SU-DHL-6 (cell line): ENCODE measurements at regions not wholly inside any gene's neighbourhood (a gene's known extent, or its start where the extent isn't known, plus 50 kb on each side); places are given as distances from the start of the nearest gene placed in this dataset.

Experiments used
- H2AFZ ChIP-seq: fragments of 200-600 bp; sonication (generic); 2 replicates; pipeline ENCODE4 v1.6.1; 2014; ENCODE audit warnings: low read depth, mild to moderate bottlenecking, moderate library complexity, mixed read lengths, antibody characterized with exemption, low read length; ENCODE audit not compliant: severe bottlenecking
- H3F3A ChIP-seq: fragments of 200-600 bp; shearing (Covaris generic); 2 replicates; pipeline ENCODE4 v1.6.0; 2016; ENCODE audit warnings: antibody characterized with exemption, mild to moderate bottlenecking; ENCODE audit not compliant: insufficient read depth
- H3K27ac ChIP-seq: fragments of 200-600 bp; sonication (generic); 2 replicates; pipeline ENCODE4 v1.5.1; 2016; ENCODE audit warnings: low read depth, mild to moderate bottlenecking, low read length, moderate library complexity, mixed read lengths
- H3K27me3 ChIP-seq: fragments of 200-600 bp; sonication (generic), shearing (Covaris generic); 2 replicates; pipeline ENCODE4 v1.6.0; 2014; ENCODE audit warnings: mild to moderate bottlenecking, low read length
- H3K36me3 ChIP-seq: fragments of 200-600 bp; sonication (generic); 2 replicates; pipeline ENCODE4 v1.6.1; 2014; ENCODE audit warnings: mild to moderate bottlenecking, low read length, mixed read lengths
- H3K4me2 ChIP-seq: fragments of 300-600, 200-600 bp; shearing (Covaris generic), sonication (generic); 2 replicates; pipeline ENCODE4 v1.6.0; 2014; ENCODE audit warnings: low read length, low read depth, mild to moderate bottlenecking; ENCODE audit not compliant: poor library complexity, severe bottlenecking
- H3K4me3 ChIP-seq: fragments of 200-600 bp; sonication (generic); 2 replicates; pipeline ENCODE4 v1.5.1; 2014; ENCODE audit warnings: antibody characterized with exemption, low read length, mild to moderate bottlenecking, mixed read lengths; ENCODE audit not compliant: insufficient read depth, poor library complexity, severe bottlenecking
- H3K79me2 ChIP-seq: fragments of 200-600 bp; sonication (generic); 2 replicates; pipeline ENCODE4 v1.6.1; 2014; ENCODE audit warnings: mild to moderate bottlenecking, low read length, moderate library complexity; ENCODE audit not compliant: insufficient read depth
- H3K9ac ChIP-seq: fragments of 200-600 bp; sonication (generic); 2 replicates; pipeline ENCODE4 v1.7.0; 2014; ENCODE audit warnings: mild to moderate bottlenecking, low read length
- H3K9me2 ChIP-seq: fragments of 200-600 bp; sonication (generic); replicated peaks from 2 replicates; pipeline ENCODE4 v1.6.1; 2014; ENCODE audit warnings: low read length; ENCODE audit not compliant: insufficient read depth
- H3K9me3 ChIP-seq: fragments of 200-600 bp; sonication (generic); 2 replicates; pipeline ENCODE4 v1.6.1; 2014; ENCODE audit warnings: low read length, mixed read lengths; ENCODE audit not compliant: insufficient read depth
- H4K20me1 ChIP-seq: fragments of 200-600 bp; sonication (generic); 2 replicates; pipeline ENCODE4 v1.6.1; 2014; ENCODE audit warnings: low read depth, mild to moderate bottlenecking, antibody characterized with exemption, low read length, moderate library complexity, mixed read lengths
- CTCF ChIP-seq: fragments of 200-600 bp; sonication (generic); IDR thresholded peaks from one replicate; pipeline ENCODE4 v1.5.1; 2017; ENCODE audit warnings: antibody characterized with exemption, mild to moderate bottlenecking, low read length, moderate library complexity; ENCODE audit not compliant: insufficient read depth, poor library complexity, severe bottlenecking
- EZH2phosphoT487 ChIP-seq: fragments of 200-600 bp; sonication (generic), shearing (Covaris generic); conservative IDR thresholded peaks from 2 replicates; pipeline ENCODE4 v1.6.1; 2018; ENCODE audit warnings: mild to moderate bottlenecking, antibody characterized with exemption, low read length, moderate library complexity, mixed read lengths

DNA sequence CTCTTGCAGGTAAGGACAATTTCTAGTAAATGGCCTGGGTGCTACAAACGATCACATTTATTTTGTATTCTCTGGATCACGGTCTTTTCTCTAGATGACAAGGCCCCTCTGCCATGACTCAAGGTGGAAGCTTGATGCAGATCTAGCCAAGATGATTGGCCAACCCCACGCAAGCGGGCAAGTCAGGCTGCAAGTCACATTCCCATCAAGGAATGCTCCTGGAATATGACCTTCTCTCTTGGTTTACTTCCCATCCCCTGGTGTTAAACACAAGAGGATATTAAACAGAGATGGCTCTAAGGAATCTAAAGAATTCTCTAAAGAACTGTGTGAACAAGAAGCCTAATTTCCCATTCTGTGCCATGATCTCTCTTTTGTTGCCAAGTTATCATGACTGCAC is 97.3 kb upstream of the SERPINE2 start:
- Histone ChIP-seq H2AFZ (no peak overlapping the region), H3K27me3 (no peaks in the 10 kb centered on the region)
- TF ChIP-seq EZH2phosphoT487 (no peak), CTCF (no peak)

GRCh38 chr2:224135881-224136280 is 96.8 kb upstream of the SERPINE2 start:
- Histone ChIP-seq H3K4me3 (no peak overlapping the region), H3K9ac (no peak overlapping the region), H4K20me1 (no peaks in the 10 kb centered on the region), H3K79me2 (no peaks in the 10 kb centered on the region), H2AFZ (no peak overlapping the region), H3K9me2 (0 out of 2 replicates have a peak, but pooled peaks cover 3% of the 10 kb centered on the region), H3K27me3 (no peaks in the 10 kb centered on the region), H3K27ac (no peak overlapping the region), H3K4me2 (no peak overlapping the region), H3K9me3 (no peaks in the 10 kb centered on the region), H3K36me3 (no peaks in the 10 kb centered on the region), H3F3A (no peaks in the 10 kb centered on the region)
- no peak for TF ChIP-seq EZH2phosphoT487
- TF ChIP-seq CTCF = no peak

More for the DNA sequence above, 97.3 kb upstream of the SERPINE2 start:
- Histone ChIP-seq H4K20me1 (no peaks in the 10 kb centered on the region), H3K9ac (no peak overlapping the region), H3K36me3 (no peaks in the 10 kb centered on the region), H3F3A (no peaks in the 10 kb centered on the region), H3K9me3 (no peaks in the 10 kb centered on the region), H3K4me3 (no peak overlapping the region), H3K79me2 (no peaks in the 10 kb centered on the region), H3K27ac (no peak overlapping the region), H3K9me2 (0 out of 2 replicates have a peak, but pooled peaks cover 3% of the 10 kb centered on the region), H3K4me2 (no peak overlapping the region)

DNA sequence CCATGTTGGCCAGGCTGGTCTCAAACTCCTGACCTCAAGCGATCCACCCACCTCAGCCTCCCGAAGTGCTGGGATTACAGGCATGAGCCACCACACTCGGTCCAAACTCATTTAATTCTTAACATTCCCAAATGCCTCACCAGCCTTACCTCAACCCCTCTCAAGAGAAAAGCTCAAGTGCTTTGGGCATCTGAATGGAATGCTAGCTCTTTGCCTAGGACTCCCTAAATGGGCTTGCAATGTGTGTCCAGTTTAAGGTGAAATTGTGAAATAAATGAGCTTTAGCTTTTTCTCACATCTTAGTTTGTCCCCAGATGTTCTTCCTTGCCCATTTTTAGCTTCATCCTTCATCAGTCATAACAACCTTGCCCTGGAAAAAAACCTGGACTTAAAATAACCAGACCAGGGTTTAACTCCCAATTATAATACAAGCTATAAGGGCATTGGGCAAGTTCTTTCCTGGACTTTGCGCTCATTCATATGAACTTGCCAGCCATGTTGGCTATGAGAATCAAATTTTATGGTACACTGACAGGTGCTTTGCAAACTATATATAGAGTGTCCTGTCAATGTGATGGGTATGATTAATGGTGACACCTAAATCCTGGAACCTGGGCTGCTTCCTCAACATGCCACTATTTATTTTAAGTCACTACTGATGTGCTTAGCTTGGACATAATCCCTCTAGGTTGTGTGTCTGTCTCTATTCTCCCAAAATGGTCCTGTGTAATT is 95.1 kb upstream of the SERPINE2 start:
- no peaks in the 10 kb centered on the region for H3K9me3 ChIP-seq
- H3F3A ChIP-seq = no peaks in the 10 kb centered on the region
- no peak for TF ChIP-seq CTCF
- no peak for TF ChIP-seq EZH2phosphoT487
- H3K36me3 ChIP-seq = no peaks in the 10 kb centered on the region
- no peak overlapping the region for H3K9ac ChIP-seq
- no peak overlapping the region for H2AFZ ChIP-seq
- H3K27me3 ChIP-seq = no peaks in the 10 kb centered on the region
- H3K27ac ChIP-seq = no peak overlapping the region
- H4K20me1 ChIP-seq = no peaks in the 10 kb centered on the region
- 0 out of 2 replicates have a peak, but pooled peaks cover 3% of the 10 kb centered on the region for H3K9me2 ChIP-seq
- H3K4me3 ChIP-seq = no peak overlapping the region
- no peaks in the 10 kb centered on the region for H3K79me2 ChIP-seq
- H3K4me2 ChIP-seq = no peak overlapping the region
